Putamen (tissue), 1 donor: ENCODE measurements at regions not wholly inside any gene's neighbourhood (a gene's known extent, or its start where the extent isn't known, plus 50 kb on each side); places are given as distances from the start of the nearest gene placed in this dataset.
"Not testable (repeated sequence)": the region's sequence is repeated elsewhere in the genome, so short reads cannot be mapped to it uniquely, and the experiment has no call there.

ENCODE experiments used
- DNase-seq: peaks from one replicate; pipeline ENCODE4 v3.0.0-alpha.2; 2016; ENCODE audit warnings: low spot score

DNA sequence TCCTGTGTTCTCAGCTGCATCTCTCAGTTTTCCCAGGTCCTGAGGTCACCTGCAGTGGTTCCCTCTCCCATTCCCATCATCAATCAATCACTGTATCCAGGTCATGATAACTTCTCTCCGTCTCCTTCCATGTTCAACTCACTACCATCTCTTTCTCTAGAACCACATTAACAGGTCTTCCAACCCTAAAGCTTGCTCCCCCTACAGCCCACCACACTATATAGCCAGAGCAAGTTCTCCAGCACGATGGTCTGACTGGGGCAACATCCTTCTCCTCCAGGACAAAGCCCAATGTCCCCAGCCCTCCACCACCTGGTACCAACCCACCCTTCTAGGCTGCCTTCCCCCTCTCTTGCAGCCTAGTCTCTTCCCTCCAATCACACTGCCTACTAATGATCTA is 241.6 kb downstream of the CDK5RAP2 start:
- DNase-seq: no peak

DNA sequence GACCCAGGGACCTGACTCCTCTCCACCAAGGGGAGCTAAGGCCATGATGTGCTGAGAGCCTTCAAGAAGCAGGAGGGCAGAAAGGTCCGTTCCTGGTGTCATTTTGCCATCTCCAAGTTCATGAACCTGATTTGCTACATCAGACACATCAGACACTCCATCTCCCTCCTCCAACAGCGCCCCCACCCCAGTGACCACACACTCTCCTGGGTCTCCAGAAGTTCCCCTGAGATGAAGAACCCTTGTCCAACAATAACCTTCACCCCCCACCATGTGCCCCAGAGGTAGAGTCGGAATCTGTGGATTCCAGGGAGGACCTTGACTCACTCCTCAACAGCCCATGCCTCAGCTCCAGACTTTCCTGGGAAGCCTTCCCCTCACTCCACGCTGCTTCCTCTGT is 242.8 kb downstream of the CDK5RAP2 start:
- no peak for DNase-seq

DNA sequence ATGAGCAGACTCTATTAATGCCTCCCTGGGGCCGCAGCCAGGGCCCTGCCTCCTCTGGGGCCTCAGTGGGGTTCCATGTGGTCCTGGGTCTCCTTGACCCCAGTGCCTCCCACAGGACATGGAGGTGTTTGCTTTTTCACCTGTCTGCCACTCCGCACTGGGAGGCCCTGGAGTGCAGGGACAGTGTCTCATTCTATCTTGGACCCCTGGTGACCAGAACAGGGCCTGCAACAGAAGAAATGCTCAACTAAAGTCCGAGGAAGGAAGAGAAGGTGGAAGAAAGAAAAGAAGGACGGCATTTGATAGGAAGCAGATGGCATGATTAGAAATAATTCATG is 243.2 kb downstream of the CDK5RAP2 start:
- DNase-seq: no peak

DNA sequence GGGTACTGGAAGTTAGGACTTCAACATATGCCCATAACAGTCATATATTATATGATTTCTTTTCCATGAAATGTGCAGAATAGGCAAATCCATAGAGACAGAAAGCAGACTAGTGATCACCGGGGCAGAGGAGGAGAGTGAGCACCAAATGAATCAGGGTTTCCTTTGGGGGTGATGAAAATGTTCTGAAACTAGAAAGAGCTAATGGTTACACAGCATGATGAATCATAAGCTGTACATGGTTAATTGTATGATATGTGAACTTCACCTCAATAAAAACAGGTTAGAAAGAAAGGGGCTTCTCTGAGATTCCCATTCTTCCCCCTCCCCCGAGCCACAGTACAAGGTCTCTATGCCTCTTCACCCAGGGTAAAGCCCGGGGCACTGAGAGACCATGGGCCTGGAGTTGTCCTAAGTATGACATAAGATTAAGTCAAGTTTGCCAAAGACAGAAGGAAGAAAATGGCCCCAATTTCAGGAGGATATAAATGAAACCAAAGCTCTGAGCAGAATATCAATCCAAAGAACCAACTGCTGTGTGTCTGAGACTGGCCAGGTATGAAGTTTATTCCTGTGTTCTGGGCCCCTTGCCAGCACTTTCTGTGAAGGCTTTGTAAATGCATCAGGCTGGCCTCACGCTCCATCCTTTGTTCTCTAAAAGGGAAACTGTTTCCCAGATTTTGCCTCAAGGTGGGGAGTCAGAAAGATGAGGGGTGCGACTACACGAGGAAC is 243.8 kb downstream of the CDK5RAP2 start:
- DNase-seq: no peak

DNA sequence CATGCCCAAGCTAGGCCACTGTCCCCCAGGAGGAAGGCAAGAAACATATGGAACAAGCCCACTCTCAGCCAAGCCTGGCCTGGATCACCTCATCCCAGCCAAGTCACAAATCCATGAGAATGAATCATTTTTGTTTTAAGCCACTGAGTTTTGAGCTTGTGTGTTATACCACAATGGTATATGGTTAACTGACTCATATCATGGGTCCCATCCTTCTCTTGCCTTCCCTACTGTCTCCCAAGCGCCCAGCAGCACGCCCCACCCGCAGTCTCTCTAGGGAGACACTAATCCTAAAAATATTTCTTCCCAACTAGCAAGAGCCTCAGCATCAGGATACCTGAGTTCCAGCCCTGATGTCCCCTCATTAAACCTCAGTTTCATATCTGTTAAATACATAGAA is 248.1 kb downstream of the CDK5RAP2 start:
- no peak for DNase-seq

DNA sequence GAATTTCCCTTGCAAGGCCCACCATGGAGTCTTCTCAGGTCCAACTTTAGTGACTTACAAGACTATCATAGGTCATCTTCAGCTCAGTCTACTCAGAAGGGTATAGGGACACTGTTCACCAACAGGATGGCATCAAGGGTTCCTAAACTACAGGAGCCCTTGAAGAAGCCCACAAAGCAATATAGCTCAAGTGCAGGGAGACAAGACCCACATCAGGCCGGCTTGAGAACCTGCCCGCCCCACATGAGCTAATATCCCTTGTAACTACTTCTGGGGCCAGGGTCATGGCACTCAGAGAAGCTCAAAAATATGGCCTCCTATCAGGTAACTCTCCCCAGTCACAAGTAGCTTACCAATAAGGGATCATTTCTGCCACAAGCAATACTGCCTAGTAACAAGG is 249.9 kb downstream of the CDK5RAP2 start:
- no peak for DNase-seq

DNA sequence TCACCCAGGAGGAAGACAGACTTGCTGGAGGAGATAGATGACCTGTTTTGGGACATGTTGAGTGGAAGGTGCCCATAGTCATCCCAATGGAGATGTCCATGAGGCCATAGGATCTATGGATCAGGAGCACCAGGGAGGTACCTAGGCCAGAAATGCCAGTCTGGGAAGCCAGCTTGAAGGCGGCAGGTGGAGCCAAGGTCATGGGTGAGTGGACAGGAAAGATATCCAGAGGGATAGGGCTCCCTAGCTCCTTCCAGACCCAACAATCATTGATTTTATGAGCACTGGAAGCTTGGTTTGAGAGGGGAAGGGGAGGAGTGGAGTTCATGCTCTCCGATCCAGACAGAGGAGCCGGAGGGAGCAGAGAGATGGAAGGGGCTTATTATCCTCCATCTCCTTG is 252.6 kb downstream of the CDK5RAP2 start:
- no peak for DNase-seq

DNA sequence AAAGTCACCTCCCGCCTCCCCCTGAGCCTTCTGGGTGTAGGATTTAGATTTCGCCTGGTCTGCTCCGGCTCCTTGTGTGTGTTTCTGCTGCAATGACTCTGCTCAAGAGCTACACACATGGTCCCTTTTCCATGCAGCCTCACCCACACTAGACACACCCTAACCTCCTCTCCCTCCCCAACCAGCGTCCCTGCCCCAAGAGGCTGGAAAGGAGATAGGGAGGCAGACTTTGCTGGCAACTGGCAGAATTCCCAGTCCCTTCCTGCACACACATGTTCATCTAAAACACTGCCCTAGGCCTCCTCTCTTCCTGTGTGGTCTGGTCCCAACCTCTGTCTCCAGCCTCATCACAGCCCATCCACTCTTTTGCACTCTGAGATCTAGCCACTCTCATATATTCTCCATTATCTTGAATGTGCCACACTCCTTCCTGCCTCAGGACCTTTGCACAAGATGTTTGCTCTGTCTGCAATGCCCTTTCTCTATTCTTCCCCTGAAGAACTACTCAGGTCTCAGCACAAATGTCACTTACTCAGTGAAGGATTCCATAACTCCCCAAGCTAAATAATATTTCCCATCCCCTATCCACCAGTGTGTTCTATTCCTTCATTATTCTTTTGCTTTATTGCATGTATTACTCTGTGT is 253.8 kb downstream of the CDK5RAP2 start:
- DNase-seq: no peak

DNA sequence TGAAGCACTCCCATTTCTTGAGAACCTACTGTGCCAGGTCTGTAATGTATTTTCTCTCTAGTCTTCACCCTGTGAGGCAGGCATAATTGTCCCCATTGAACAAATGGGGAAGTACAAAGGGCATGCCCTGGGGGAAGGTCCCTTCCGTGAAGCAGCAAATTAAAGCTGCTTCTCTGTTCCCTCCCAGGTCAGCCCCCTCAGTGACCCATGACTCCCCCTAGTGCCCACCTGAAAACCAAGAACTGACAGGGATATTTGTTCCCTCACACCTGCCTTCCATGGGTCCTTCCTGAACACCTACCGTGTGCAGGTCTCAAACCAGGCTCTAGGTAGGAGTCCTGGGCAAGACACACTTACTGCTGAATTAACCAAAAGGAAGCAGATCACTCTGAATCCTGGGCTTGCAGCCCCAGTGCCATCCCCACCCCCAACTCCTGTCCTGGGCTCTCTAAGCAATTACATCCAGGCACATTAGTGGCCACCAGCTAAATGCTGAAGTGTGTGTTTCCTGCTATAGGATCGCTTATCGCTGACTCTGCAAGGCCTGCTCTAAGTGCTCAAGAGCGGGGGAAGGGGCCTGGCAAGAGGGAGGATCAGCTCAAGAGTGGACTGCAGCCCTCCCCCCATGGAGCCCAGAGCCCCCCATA is 254.8 kb downstream of the CDK5RAP2 start:
- no peak for DNase-seq

DNA sequence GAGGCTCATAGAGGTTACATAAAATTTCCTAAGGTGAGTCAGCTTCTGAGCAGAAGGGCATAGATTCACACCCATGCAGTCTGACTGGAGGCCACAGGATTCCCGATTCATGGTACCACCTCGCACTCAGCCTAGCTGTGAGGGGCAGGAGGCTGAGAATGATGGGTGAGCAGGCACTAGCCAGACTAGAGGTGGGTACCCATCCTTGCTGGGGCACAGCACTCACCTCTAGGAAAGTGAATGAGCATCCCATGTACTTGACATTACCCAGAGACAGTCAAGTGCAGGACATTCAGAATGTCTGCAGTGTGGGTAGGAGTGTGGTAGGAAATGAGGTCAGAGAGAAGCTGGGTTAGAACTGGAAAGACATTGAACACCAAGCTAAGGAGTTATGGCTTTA is 255.5 kb downstream of the CDK5RAP2 start:
- DNase-seq: no peak

DNA sequence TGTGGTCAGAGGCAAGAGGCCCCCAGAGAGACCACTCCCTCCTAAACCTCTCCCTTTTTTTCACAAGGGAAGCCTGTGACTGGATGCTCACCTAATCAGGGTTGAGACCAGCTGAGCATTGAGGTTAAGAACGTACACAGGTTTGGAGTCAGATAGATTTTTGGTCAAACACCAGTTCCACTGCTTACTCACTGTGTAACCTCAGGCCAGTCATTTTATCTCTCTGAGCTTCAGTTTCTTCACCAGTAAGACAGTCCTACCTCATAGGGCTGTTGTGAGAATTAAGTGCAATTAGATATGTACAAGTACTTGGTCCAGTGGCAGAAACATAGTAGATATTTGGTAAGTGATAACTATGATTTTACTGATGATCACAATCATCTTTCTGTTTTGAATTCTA is 256.8 kb downstream of the CDK5RAP2 start:
- no peak for DNase-seq

DNA sequence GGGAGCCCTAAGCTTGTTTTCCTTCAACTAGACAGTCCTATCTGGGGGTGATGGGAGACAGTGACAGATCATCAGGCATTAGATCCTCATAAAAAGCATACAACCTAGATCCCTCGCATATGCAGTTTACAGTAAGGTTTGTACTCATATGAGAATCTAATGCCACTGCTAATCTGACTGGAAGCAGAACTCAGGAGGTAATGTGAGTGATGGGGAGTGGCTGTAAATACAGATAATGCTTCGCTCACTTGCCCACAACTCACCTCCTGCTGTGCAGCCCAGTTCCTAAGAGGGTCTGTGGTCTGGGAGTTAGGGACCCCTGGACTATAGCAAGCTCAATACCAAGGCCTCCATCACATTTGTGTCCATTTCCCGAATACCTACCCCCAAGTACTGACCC is 260.5 kb downstream of the CDK5RAP2 start:
- no peak for DNase-seq

DNA sequence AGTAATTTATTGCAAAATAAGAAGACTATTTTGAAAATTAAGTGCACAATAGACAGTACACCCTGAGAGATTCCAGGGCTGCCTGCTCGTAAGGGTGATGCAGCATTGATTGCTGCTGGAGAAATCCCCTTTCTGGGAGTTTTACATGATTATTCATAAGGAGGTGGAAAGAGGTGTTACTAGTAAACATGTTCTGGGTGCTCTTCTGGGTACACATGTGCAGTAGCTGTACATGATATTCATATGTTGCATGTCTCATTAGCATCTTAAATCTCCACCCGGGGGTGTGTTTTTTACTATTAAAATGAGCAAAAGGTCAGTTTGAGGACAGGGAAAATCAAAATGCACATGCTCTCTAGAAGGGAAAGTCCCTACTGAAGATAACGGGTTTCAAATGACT is 264.8 kb downstream of the CDK5RAP2 start:
- no peak for DNase-seq

DNA sequence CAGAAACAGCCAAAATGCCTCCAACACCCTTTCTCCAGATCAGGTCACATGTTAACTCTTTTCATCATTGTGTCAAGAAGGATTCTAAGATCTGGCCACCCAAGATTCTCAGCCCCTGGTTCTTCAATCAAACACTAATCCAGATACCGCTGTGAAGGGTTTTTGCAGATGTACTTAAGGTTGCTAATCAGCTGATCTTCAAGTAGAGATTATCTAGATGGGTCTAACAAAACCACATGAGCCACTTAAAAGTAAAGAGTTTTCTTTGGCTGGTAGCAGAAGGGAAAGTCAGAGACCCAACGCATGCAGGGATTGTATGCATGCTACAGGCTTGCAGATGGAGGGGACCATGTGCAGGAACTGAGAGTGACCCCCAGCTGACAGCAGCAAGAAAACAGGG is 267.9 kb downstream of the CDK5RAP2 start:
- no peak for DNase-seq

DNA sequence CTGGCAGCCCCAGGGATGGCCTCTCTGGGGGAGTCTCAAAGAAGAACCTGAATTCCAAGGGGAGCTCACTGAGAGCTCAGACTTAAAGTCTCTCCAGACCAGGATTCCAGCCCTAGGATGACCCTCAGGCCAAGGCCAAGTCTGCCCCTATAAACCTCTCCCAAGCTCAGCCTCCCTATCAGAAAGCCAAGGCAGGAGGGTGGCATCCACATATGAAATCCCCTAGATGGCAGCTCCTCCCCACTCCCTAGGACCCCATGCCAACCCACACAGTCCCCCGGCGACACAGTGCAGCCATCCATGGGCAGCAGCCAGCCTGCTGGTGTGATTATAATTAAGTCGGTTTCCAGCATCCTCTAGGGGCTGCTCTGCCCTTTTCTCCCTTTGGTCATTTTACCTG is 269.9 kb downstream of the CDK5RAP2 start:
- no peak for DNase-seq

DNA sequence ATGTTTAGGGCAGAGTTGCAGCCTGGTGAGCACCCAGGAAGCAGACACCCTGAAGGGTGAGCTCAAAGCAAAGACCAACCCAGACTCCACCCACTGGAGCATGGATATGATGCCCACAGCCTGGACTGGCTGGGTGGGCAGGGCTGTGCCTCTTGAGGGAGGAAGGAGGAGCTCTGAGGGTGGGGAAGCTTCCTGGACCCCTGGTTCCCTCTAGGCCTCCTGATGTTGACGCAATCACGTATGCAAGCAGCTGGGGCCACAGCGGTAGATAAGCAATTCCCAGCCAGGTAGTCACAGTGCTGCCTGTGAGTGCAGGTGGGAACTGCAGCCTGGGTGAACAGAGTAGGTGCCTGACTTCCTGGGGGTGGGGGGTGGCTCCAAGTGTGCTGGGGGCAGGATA is 271.5 kb downstream of the CDK5RAP2 start:
- no peak for DNase-seq

DNA sequence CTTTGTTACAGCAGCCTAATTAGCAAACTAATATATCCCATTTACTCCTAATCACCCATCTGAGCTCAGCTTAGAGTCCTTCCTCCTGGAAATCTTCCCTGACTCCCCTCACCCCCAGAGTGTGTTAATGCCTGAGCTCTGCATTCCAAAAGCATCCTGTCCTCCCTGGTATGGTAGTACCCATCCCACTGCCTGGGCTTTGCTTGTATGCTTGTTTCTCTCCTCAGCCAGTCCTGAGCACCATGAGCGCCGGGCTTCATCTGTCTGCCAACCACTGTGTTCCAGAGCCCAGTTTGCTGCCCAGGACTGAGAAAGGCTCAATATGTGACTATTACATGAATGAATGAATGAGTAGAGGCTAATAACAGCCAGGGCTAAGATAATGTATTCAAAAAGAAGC is 272.4 kb downstream of the CDK5RAP2 start:
- DNase-seq: no peak

DNA sequence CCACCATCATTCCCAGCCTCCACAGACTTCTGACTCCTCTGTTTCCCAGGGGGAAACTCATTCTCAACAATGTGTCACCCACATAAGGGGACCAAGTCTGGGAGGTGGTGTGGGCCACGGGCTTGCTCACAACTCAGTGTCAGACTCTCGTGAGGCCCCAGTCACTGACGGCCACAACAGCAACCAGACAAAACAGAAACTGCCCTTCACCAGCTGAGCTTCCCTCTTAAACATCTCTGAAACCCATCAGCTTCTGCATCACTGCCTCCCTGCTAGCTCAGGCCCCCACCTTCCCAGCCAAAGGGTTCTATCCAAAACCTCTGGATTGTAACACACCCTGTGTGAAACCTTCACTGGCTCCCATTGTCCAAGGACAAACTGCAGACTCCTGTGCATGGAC is 273.4 kb downstream of the CDK5RAP2 start:
- no peak for DNase-seq

DNA sequence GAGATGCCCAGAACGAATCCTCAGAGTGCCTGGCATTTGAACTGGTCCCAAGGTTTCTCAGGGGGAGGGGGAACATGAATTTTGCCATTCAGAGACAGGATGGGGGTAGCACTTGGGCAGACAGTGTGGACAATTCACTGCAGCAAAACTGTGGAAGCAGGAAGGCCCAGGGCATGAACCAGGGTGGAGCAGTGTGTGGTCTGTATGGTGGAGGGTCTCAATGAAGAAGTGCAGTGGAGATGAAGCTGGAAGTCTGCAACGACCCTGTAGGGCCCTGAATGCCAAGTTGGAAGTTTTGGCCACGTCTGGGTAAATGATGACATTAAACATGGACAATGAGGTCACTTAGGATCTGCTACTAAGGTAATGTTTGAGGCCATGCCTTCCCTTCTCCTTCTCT is 273.9 kb downstream of the CDK5RAP2 start:
- no peak for DNase-seq

DNA sequence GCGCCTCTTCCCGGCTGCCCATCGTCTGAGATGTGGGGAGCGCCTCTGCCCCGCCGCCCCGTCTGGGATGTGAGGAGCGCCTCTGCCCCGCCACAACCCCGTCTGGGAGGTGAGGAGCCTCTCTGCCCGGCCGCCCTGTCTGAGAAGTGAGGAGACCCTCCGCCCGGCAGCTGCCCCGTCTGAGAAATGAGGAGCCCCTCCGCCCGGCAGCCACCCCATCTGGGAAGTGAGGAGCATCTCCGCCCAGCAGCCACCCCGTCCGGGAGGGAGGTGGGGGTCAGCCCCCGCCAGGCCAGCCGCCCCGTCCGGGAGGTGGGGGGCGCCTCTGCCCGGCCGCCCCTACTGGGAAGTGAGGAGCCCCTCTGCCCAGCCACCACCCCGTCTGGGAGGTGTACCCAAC is 275.1 kb downstream of the CDK5RAP2 start:
- not testable (repeated sequence) for DNase-seq

DNA sequence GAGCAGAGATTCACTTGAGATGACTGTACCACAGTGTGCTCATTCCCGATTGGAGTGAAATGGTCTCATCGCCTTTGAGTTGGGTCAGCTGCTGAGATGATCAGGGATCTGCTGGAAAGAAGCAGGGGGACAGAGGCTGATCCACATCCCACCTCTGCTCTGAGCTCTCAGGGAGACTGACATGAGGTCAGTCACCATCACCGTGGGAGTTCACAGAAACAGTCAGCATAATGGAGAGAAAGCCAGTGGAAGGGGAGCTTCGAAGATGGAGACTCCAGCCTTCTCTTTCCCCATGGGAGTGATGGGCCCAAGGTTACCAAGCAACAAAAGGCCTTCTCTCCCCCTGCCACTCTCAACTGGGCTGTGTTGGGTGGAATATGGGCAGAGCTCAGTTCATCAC is 276.4 kb downstream of the CDK5RAP2 start:
- no peak for DNase-seq

DNA sequence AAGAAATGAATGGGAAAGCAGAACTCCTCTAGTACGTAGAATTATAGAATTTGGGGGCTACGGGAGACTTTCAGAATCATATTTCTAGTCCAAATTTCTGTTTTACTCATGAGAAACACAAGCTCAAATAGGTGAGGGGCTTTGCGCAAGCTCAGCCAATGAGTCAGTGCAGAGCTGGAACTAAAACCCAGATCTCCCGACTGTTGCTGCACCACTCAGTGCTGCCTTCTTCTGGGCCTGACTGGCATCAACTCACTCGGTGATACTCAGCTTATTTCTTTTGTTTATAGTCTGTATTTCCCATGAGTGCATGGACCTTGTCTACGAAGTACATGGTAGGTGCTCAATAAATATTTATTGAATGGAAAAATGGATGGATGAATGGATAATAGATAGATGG is 280.2 kb downstream of the CDK5RAP2 start:
- DNase-seq: no peak

DNA sequence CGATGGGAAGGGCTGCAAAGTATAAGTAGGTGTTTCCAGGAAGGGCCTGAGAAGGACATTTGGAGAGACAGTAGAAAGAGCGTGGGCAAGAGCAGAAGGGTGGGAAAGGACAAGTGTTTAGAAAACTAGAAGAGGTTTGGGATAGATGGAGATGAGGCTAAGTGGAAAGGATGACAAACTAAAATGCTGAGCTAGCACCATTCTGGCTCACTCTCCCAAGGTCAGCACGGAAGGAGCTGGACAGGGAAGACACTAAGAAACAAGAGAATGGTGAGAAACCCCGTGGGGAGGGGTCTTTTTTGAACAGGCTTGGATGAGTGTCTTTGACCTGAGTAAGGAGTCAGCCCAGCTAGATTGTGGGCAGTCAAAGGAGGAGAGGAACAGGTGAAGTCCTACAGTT is 286.0 kb downstream of the CDK5RAP2 start:
- DNase-seq: no peak

DNA sequence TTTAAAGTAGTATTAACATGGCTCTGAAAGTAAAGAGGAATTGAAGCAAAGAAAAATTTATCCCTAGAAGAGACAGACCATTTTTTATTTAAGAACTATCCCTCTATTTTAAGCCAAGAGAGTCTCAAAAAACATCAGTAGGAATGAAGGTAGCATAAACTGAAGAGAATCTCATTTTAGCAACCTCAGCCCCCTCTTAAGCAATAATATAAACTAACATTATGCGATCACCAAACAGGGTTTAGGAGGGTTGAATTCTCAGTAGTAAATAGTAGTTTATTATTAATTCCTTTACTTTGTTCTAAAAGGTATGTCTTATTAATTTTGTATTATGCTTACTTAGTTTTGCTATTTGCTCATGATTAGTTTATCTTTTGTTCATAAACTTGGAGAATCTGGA is 287.4 kb downstream of the CDK5RAP2 start:
- no peak for DNase-seq
